ENCODE measurements at regions not wholly inside any gene's neighbourhood (a gene's known extent, or its start where the extent isn't known, plus 50 kb on each side); places are given as distances from the start of the nearest gene placed in this dataset.

- no peak for FAIRE-seq
Measured at GRCh38 chr4:155616117-155616516, 50.5 kb upstream of the GUCY1A1 start.

GRCh38 chr4:155615081-155615887 lies 51.4 kb upstream of the GUCY1A1 start:
- FAIRE-seq (peak; percentile 18), DNase-seq (ENCODE audit: insufficient read length, low spot score) (no peak)

More at GRCh38 chr4:155616117-155616516, 50.5 kb upstream of the GUCY1A1 start:
- DNase-seq (ENCODE audit: insufficient read length, low spot score) = no peak

- no peak for DNase-seq (ENCODE audit: insufficient read length, low spot score)
- no peak for FAIRE-seq
Measured at GRCh38 chr4:155614111-155614762, 52.4 kb upstream of the GUCY1A1 start.

GRCh38 chr4:155612074-155612473 lies 54.6 kb upstream of the GUCY1A1 start:
- FAIRE-seq (no peak), DNase-seq (ENCODE audit: insufficient read length, low spot score) (no peak)

GRCh38 chr4:155611501-155611900 lies 55.1 kb upstream of the GUCY1A1 start:
- no peak for DNase-seq (ENCODE audit: insufficient read length, low spot score)
- no peak for FAIRE-seq

GRCh38 chr4:155610143-155610542 lies 56.5 kb upstream of the GUCY1A1 start:
- no peak for DNase-seq (ENCODE audit: insufficient read length, low spot score)
- no peak for FAIRE-seq

- DNase-seq (ENCODE audit: insufficient read length, low spot score) (no peak), FAIRE-seq (peak; percentile 71)
Measured at GRCh38 chr4:155609455-155610059, 57.1 kb upstream of the GUCY1A1 start.

GRCh38 chr4:155608225-155608885 lies 58.3 kb upstream of the GUCY1A1 start:
- no peak for FAIRE-seq
- no peak for DNase-seq (ENCODE audit: insufficient read length, low spot score)

GRCh38 chr4:155607481-155607880 lies 59.2 kb upstream of the GUCY1A1 start:
- DNase-seq (ENCODE audit: insufficient read length, low spot score) (no peak), FAIRE-seq (no peak)

GRCh38 chr4:155604718-155605626 lies 61.7 kb upstream of the GUCY1A1 start:
- DNase-seq (ENCODE audit: insufficient read length, low spot score) (no peak), FAIRE-seq (no peak)

GRCh38 chr4:155603360-155603891 lies 63.2 kb upstream of the GUCY1A1 start:
- FAIRE-seq = peak; percentile 55

GRCh38 chr4:155602351-155603140 lies 64.1 kb upstream of the GUCY1A1 start:
- FAIRE-seq (no peak), DNase-seq (ENCODE audit: insufficient read length, low spot score) (no peak)

More at GRCh38 chr4:155603360-155603891, 63.2 kb upstream of the GUCY1A1 start:
- DNase-seq (ENCODE audit: insufficient read length, low spot score) = no peak

- DNase-seq (ENCODE audit: insufficient read length, low spot score) (no peak), FAIRE-seq (no peak)
Measured at GRCh38 chr4:155600244-155600643, 66.4 kb upstream of the GUCY1A1 start.

- DNase-seq (ENCODE audit: insufficient read length, low spot score) (no peak), FAIRE-seq (no peak)
Measured at GRCh38 chr4:155599596-155599995, 67.1 kb upstream of the GUCY1A1 start.

GRCh38 chr4:155599085-155599484 lies 67.6 kb upstream of the GUCY1A1 start:
- no peak for DNase-seq (ENCODE audit: insufficient read length, low spot score)

GRCh38 chr4:155597933-155598451 lies 68.7 kb upstream of the GUCY1A1 start:
- no peak for FAIRE-seq

More at GRCh38 chr4:155599085-155599484, 67.6 kb upstream of the GUCY1A1 start:
- FAIRE-seq = no peak

GRCh38 chr4:155597281-155597680 lies 69.4 kb upstream of the GUCY1A1 start:
- DNase-seq (ENCODE audit: insufficient read length, low spot score) (no peak), FAIRE-seq (no peak)

More at GRCh38 chr4:155597933-155598451, 68.7 kb upstream of the GUCY1A1 start:
- no peak for DNase-seq (ENCODE audit: insufficient read length, low spot score)

GRCh38 chr4:155593793-155594192 lies 72.9 kb upstream of the GUCY1A1 start:
- FAIRE-seq = no peak
- DNase-seq (ENCODE audit: insufficient read length, low spot score) = no peak

- DNase-seq (ENCODE audit: insufficient read length, low spot score) = no peak
- FAIRE-seq = no peak
Measured at GRCh38 chr4:155592938-155593297, 73.7 kb upstream of the GUCY1A1 start.
